ENCODE measurements at regions not wholly inside any gene's neighbourhood (a gene's known extent, or its start where the extent isn't known, plus 50 kb on each side); places are given as distances from the start of the nearest gene placed in this dataset.

- Histone ChIP-seq H2AK5ac (ENCODE audit: low read length) (no peak overlapping the region), H3K4me3 (ENCODE audit: low read length) (no peak overlapping the region), H3K36me3 (ENCODE audit: control insufficient read depth, insufficient read depth, low read length) (no peaks in the 10 kb centered on the region), H2BK5ac (ENCODE audit: low read length) (no peak overlapping the region), H3K4me1 (ENCODE audit: control insufficient read depth, low read depth, low read length) (no peaks in the 10 kb centered on the region), H4K8ac (ENCODE audit: low read depth, low read length) (no peak overlapping the region), H3K27ac (ENCODE audit: low read depth, low read length) (no peak overlapping the region), H3K79me1 (ENCODE audit: low read length) (no peaks in the 10 kb centered on the region), H4K5ac (ENCODE audit: low read length) (no peak overlapping the region), H3K23ac (ENCODE audit: low read length) (no peak overlapping the region), H2BK15ac (replicated peaks; ENCODE audit: low read depth) (no peak overlapping the region), H3K27me3 (ENCODE audit: insufficient read depth, low read length, poor library complexity) (no peaks in the 10 kb centered on the region), H3K56ac (ENCODE audit: low read length) (no peak overlapping the region), H3K4ac (ENCODE audit: low read depth, low read length) (no peak overlapping the region), H3K79me2 (ENCODE audit: control insufficient read depth, insufficient read depth, low read length) (no peaks in the 10 kb centered on the region), H2BK120ac (ENCODE audit: low read depth, low read length) (no peak overlapping the region), H3K9ac (ENCODE audit: low read length) (no peak overlapping the region), H3K4me2 (ENCODE audit: low read length) (no peak overlapping the region), H3K18ac (ENCODE audit: low read length) (no peak overlapping the region)
- no CpG with 5 or more reads among the region's 1 CpG for WGBS (ENCODE audit: extremely low coverage, insufficient coverage, low lambda C conversion rate)
- no peak for DNase-seq
Observed at GRCh38 chr14:66092206-66092605, 394.0 kb upstream of the CCDC196 start.

- H3K4me3 ChIP-seq (ENCODE audit: low read length), result no peak overlapping the region
- H3K18ac ChIP-seq (ENCODE audit: low read length), result no peak overlapping the region
- no peak overlapping the region for H2BK120ac ChIP-seq (ENCODE audit: low read depth, low read length)
- no peak overlapping the region for H2BK15ac ChIP-seq (replicated peaks; ENCODE audit: low read depth)
- H3K4me1 ChIP-seq (ENCODE audit: control insufficient read depth, low read depth, low read length), result no peaks in the 10 kb centered on the region
- no peak overlapping the region for H2AK5ac ChIP-seq (ENCODE audit: low read length)
- H3K56ac ChIP-seq (ENCODE audit: low read length), result no peak overlapping the region
- no peaks in the 10 kb centered on the region for H3K27me3 ChIP-seq (ENCODE audit: insufficient read depth, low read length, poor library complexity)
- H2BK5ac ChIP-seq (ENCODE audit: low read length), result no peak overlapping the region
- no CpG with 5 or more reads among the region's 12 CpGs for WGBS (ENCODE audit: extremely low coverage, insufficient coverage, low lambda C conversion rate)
- no peak overlapping the region for H3K4me2 ChIP-seq (ENCODE audit: low read length)
- H3K23ac ChIP-seq (ENCODE audit: low read length), result no peak overlapping the region
- no peak overlapping the region for H3K27ac ChIP-seq (ENCODE audit: low read depth, low read length)
- no peaks in the 10 kb centered on the region for H3K79me1 ChIP-seq (ENCODE audit: low read length)
- no peak overlapping the region for H4K8ac ChIP-seq (ENCODE audit: low read depth, low read length)
- DNase-seq, result no peak
- no peaks in the 10 kb centered on the region for H3K79me2 ChIP-seq (ENCODE audit: control insufficient read depth, insufficient read depth, low read length)
- H3K4ac ChIP-seq (ENCODE audit: low read depth, low read length), result no peak overlapping the region
- H3K9ac ChIP-seq (ENCODE audit: low read length), result no peak overlapping the region
- H4K5ac ChIP-seq (ENCODE audit: low read length), result no peak overlapping the region
- H3K36me3 ChIP-seq (ENCODE audit: control insufficient read depth, insufficient read depth, low read length), result no peaks in the 10 kb centered on the region
Observed at GRCh38 chr14:66092748-66093147, 393.4 kb upstream of the CCDC196 start.

GRCh38 chr14:66094001-66094727 lies 392.0 kb upstream of the CCDC196 start:
- Histone ChIP-seq H3K27ac (ENCODE audit: low read depth, low read length) (no peak overlapping the region), H3K79me1 (ENCODE audit: low read length) (no peaks in the 10 kb centered on the region), H2BK120ac (ENCODE audit: low read depth, low read length) (no peak overlapping the region), H3K4me3 (ENCODE audit: low read length) (no peak overlapping the region), H3K36me3 (ENCODE audit: control insufficient read depth, insufficient read depth, low read length) (no peaks in the 10 kb centered on the region), H3K56ac (ENCODE audit: low read length) (no peak overlapping the region), H3K4ac (ENCODE audit: low read depth, low read length) (no peak overlapping the region), H3K4me2 (ENCODE audit: low read length) (no peak overlapping the region), H3K23ac (ENCODE audit: low read length) (no peak overlapping the region), H3K27me3 (ENCODE audit: insufficient read depth, low read length, poor library complexity) (no peaks in the 10 kb centered on the region), H3K4me1 (ENCODE audit: control insufficient read depth, low read depth, low read length) (no peaks in the 10 kb centered on the region), H3K18ac (ENCODE audit: low read length) (no peak overlapping the region), H3K9ac (ENCODE audit: low read length) (no peak overlapping the region), H2BK15ac (replicated peaks; ENCODE audit: low read depth) (no peak overlapping the region), H2BK5ac (ENCODE audit: low read length) (no peak overlapping the region), H4K8ac (ENCODE audit: low read depth, low read length) (no peak overlapping the region), H4K5ac (ENCODE audit: low read length) (no peak overlapping the region), H2AK5ac (ENCODE audit: low read length) (no peak overlapping the region), H3K79me2 (ENCODE audit: control insufficient read depth, insufficient read depth, low read length) (no peaks in the 10 kb centered on the region)
- no peak for DNase-seq
- no CpG with 5 or more reads among the region's 38 CpGs for WGBS (ENCODE audit: extremely low coverage, insufficient coverage, low lambda C conversion rate)

GRCh38 chr14:66099451-66099850 lies 386.7 kb upstream of the CCDC196 start:
- Histone ChIP-seq H3K9ac (ENCODE audit: low read length) (no peak overlapping the region), H3K18ac (ENCODE audit: low read length) (no peak overlapping the region), H3K79me1 (ENCODE audit: low read length) (no peaks in the 10 kb centered on the region), H3K27ac (ENCODE audit: low read depth, low read length) (no peak overlapping the region), H4K5ac (ENCODE audit: low read length) (no peak overlapping the region), H2BK5ac (ENCODE audit: low read length) (no peak overlapping the region), H3K56ac (ENCODE audit: low read length) (no peak overlapping the region), H4K8ac (ENCODE audit: low read depth, low read length) (no peak overlapping the region), H3K36me3 (ENCODE audit: control insufficient read depth, insufficient read depth, low read length) (no peaks in the 10 kb centered on the region), H3K23ac (ENCODE audit: low read length) (no peak overlapping the region), H3K79me2 (ENCODE audit: control insufficient read depth, insufficient read depth, low read length) (no peaks in the 10 kb centered on the region), H3K4me1 (ENCODE audit: control insufficient read depth, low read depth, low read length) (peaks cover 3% of the 10 kb centered on the region), H2BK120ac (ENCODE audit: low read depth, low read length) (no peak overlapping the region), H3K4me3 (ENCODE audit: low read length) (no peak overlapping the region), H2BK15ac (replicated peaks; ENCODE audit: low read depth) (no peak overlapping the region), H3K4me2 (ENCODE audit: low read length) (no peak overlapping the region), H2AK5ac (ENCODE audit: low read length) (no peak overlapping the region), H3K4ac (ENCODE audit: low read depth, low read length) (no peak overlapping the region), H3K27me3 (ENCODE audit: insufficient read depth, low read length, poor library complexity) (no peaks in the 10 kb centered on the region)
- WGBS (ENCODE audit: extremely low coverage, insufficient coverage, low lambda C conversion rate), result no CpG with 5 or more reads among the region's 4 CpGs
- DNase-seq, result no peak

- no peak overlapping the region for H3K4me3 ChIP-seq (ENCODE audit: low read length)
- no peaks in the 10 kb centered on the region for H3K27me3 ChIP-seq (ENCODE audit: insufficient read depth, low read length, poor library complexity)
- no peaks in the 10 kb centered on the region for H3K79me1 ChIP-seq (ENCODE audit: low read length)
- H2BK5ac ChIP-seq (ENCODE audit: low read length), result no peak overlapping the region
- WGBS (ENCODE audit: extremely low coverage, insufficient coverage, low lambda C conversion rate), result no CpG with 5 or more reads among the region's 1 CpG
- no peak overlapping the region for H3K23ac ChIP-seq (ENCODE audit: low read length)
- peaks cover 5% of the 10 kb centered on the region for H3K4me1 ChIP-seq (ENCODE audit: control insufficient read depth, low read depth, low read length)
- H2BK15ac ChIP-seq (replicated peaks; ENCODE audit: low read depth), result no peak overlapping the region
- no peak overlapping the region for H2BK120ac ChIP-seq (ENCODE audit: low read depth, low read length)
- no peak overlapping the region for H2AK5ac ChIP-seq (ENCODE audit: low read length)
- no peak overlapping the region for H4K5ac ChIP-seq (ENCODE audit: low read length)
- no peak overlapping the region for H4K8ac ChIP-seq (ENCODE audit: low read depth, low read length)
- H3K56ac ChIP-seq (ENCODE audit: low read length), result no peak overlapping the region
- H3K79me2 ChIP-seq (ENCODE audit: control insufficient read depth, insufficient read depth, low read length), result no peaks in the 10 kb centered on the region
- no peak overlapping the region for H3K4me2 ChIP-seq (ENCODE audit: low read length)
- H3K9ac ChIP-seq (ENCODE audit: low read length), result no peak overlapping the region
- H3K27ac ChIP-seq (ENCODE audit: low read depth, low read length), result no peak overlapping the region
- H3K18ac ChIP-seq (ENCODE audit: low read length), result no peak overlapping the region
- H3K4ac ChIP-seq (ENCODE audit: low read depth, low read length), result no peak overlapping the region
- no peak for DNase-seq
- H3K36me3 ChIP-seq (ENCODE audit: control insufficient read depth, insufficient read depth, low read length), result no peaks in the 10 kb centered on the region
Observed at GRCh38 chr14:66099931-66100330, 386.2 kb upstream of the CCDC196 start.

GRCh38 chr14:66101662-66102061 lies 384.5 kb upstream of the CCDC196 start:
- Histone ChIP-seq H4K8ac (ENCODE audit: low read depth, low read length) (no peak overlapping the region), H3K27me3 (ENCODE audit: insufficient read depth, low read length, poor library complexity) (no peaks in the 10 kb centered on the region), H3K4me2 (ENCODE audit: low read length) (no peak overlapping the region), H3K18ac (ENCODE audit: low read length) (peak overlapping the region; percentile 62), H2BK15ac (replicated peaks; ENCODE audit: low read depth) (no peak overlapping the region), H3K23ac (ENCODE audit: low read length) (no peak overlapping the region), H2AK5ac (ENCODE audit: low read length) (no peak overlapping the region), H3K4me1 (ENCODE audit: control insufficient read depth, low read depth, low read length) (peaks cover 6% of the 10 kb centered on the region), H3K9ac (ENCODE audit: low read length) (no peak overlapping the region), H3K27ac (ENCODE audit: low read depth, low read length) (peak overlapping the region; percentile 1), H3K79me2 (ENCODE audit: control insufficient read depth, insufficient read depth, low read length) (no peaks in the 10 kb centered on the region), H3K56ac (ENCODE audit: low read length) (no peak overlapping the region), H3K4me3 (ENCODE audit: low read length) (no peak overlapping the region), H2BK5ac (ENCODE audit: low read length) (no peak overlapping the region), H4K5ac (ENCODE audit: low read length) (no peak overlapping the region), H3K4ac (ENCODE audit: low read depth, low read length) (no peak overlapping the region), H3K36me3 (ENCODE audit: control insufficient read depth, insufficient read depth, low read length) (no peaks in the 10 kb centered on the region), H3K79me1 (ENCODE audit: low read length) (no peaks in the 10 kb centered on the region), H2BK120ac (ENCODE audit: low read depth, low read length) (no peak overlapping the region)
- DNase-seq, result no peak
- WGBS (ENCODE audit: extremely low coverage, insufficient coverage, low lambda C conversion rate), result no CpG with 5 or more reads among the region's 1 CpG

Measured in mesendoderm (in vitro differentiated cells).